CD4-positive, alpha-beta T cell (primary cell): ENCODE measurements at regions not wholly inside any gene's neighbourhood (a gene's known extent, or its start where the extent isn't known, plus 50 kb on each side); places are given as distances from the start of the nearest gene placed in this dataset.

Experiments used
- ATAC-seq: fragments of 200-7000 bp; cut with Tn5 transposase; one replicate; pipeline ENCODE4 v1.10.0; 2022; ENCODE audit warnings: mild to moderate bottlenecking; ENCODE audit not compliant: poor library complexity
- CTCF ChIA-PET: fragments of 350-600 bp; sonication (Branson Sonifier 250); formaldehyde crosslinking; loops from one replicate; lab custom pipeline; 2021; ENCODE audit warnings: antibody characterized with exemption, inconsistent platforms; lab: Charles Lee
- POLR2A ChIA-PET: fragments of 350-600 bp; sonication (Branson Sonifier 250); formaldehyde crosslinking; loops from one replicate; lab custom pipeline; 2021; ENCODE audit warnings: antibody characterized with exemption, inconsistent platforms; lab: Charles Lee
- DNase-seq, 14 experiments: peaks; one replicate each; pipeline ENCODE4 v3.0.0-alpha.2; 2013 to 2020; ENCODE audit warnings: mixed read lengths in 2 of 14
- H3K27ac ChIP-seq, 2 donors: one replicate each; pipeline versions ENCODE4 v1.5.1 to v1.7.0; 2013; ENCODE audit warnings: low read length in 2 of 2, low read depth in 1 of 2, mild to moderate bottlenecking in 1 of 2
- H3K27me3 ChIP-seq, 2 experiments: 1 replicate in 1 of 2; 2 replicates in 1 of 2; pipeline versions ENCODE4 v1.6.1 to v1.7.0; 2013; ENCODE audit warnings: low read length in 2 of 2, control low read depth in 1 of 2, mild to moderate bottlenecking in 1 of 2, moderate library complexity in 1 of 2; ENCODE audit not compliant: insufficient read depth in 2 of 2, control insufficient read depth in 1 of 2
- H3K36me3 ChIP-seq: one replicate; pipeline ENCODE4 v1.6.1; 2013; ENCODE audit warnings: low read length, control low read depth; ENCODE audit not compliant: insufficient read depth
- H3K4me1 ChIP-seq: one replicate; pipeline ENCODE4 v1.6.1; 2013; ENCODE audit warnings: low read length, control low read depth; ENCODE audit not compliant: insufficient read depth
- H3K4me3 ChIP-seq: one replicate; pipeline ENCODE4 v1.5.1; 2013; ENCODE audit warnings: mild to moderate bottlenecking, low read length, moderate library complexity
- H3K9me3 ChIP-seq, 2 experiments: 1 replicate in 1 of 2; 2 replicates in 1 of 2; pipeline versions ENCODE4 v1.6.1 to v1.7.0; 2013; ENCODE audit warnings: low read length in 2 of 2, mild to moderate bottlenecking in 2 of 2, control low read depth in 1 of 2, moderate library complexity in 1 of 2; ENCODE audit not compliant: control insufficient read depth in 1 of 2, insufficient read depth in 1 of 2
- H3K27ac Mint-ChIP-seq: one replicate; pipeline ENCODE4 v1.8.0; 2020; ENCODE audit warnings: mixed read lengths
- H3K27me3 Mint-ChIP-seq: one replicate; pipeline ENCODE4 v1.8.0; 2021; ENCODE audit warnings: mixed read lengths
- H3K36me3 Mint-ChIP-seq: one replicate; pipeline ENCODE4 v1.8.0; 2021; ENCODE audit warnings: low read depth, mixed read lengths
- H3K4me1 Mint-ChIP-seq: one replicate; pipeline ENCODE4 v1.8.0; 2021; ENCODE audit warnings: low read depth, mixed read lengths
- H3K4me3 Mint-ChIP-seq: one replicate; pipeline ENCODE4 v1.8.0; 2020; ENCODE audit warnings: mild to moderate bottlenecking, mixed read lengths
- H3K9me3 Mint-ChIP-seq: one replicate; pipeline ENCODE4 v1.8.0; 2020; ENCODE audit warnings: mixed read lengths
- intact Hi-C, 2 experiments: fragments of 100-400 bp; cut with DNase I in 1 of 2; cut with micrococcal nuclease in 1 of 2; formaldehyde crosslinking; loops; one replicate each; pipeline versions ENCODE4 v1.15.1 to v1.9.0; 2023 to 2025; cut with DNase I, micrococcal nuclease
- TF ChIP-seq, protein P1 (sequence below): fragments of 200-600 bp; IDR thresholded peaks from one replicate; pipeline ENCODE4 v1.8.0; 2022; ENCODE audit warnings: antibody characterized with exemption, mild to moderate bottlenecking

DNA sequence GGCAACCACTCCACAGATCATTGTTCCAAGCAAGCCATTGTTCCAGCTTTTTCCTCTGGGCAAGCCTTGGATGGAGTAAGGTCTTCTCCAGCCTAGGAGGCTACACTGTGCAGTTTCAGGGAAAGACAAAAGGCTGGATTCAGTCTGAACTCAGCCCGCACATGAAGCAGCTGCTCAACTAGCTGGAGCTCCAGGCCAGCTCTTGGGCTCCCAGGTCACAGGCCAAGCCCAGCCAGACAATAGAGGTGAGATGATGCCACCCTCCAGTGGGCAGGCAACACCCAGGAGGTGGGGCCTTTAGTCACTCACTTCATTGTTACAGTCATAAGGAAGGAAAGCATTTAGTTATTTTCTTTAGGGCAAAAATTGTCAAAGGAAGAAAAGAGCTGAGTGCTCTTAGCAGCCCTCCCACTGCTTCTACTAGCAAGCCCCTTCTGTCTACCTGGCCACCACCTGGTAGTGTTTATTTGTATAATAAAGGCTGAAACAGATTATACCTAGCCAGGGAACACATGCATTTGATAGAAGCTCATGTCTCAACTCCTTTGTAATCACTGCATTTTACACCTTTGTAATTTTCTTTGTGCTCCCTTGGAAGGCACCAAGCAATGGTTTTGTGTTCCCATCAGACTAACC, 253.4 kb downstream of the WDR11 start:
- no peak for DNase-seq
- intact Hi-C loops, result no loop called here
- no peaks in the 10 kb centered on the region for H3K27me3 Mint-ChIP-seq
- Histone ChIP-seq H3K27ac (no peak overlapping the region), H3K27me3 (no peaks in the 10 kb centered on the region), H3K4me1 (no peaks in the 10 kb centered on the region), H3K9me3 (peaks cover 0 to 3% of the 10 kb centered on the region in 2 experiments), H3K36me3 (no peaks in the 10 kb centered on the region), H3K4me3 (no peak overlapping the region)
- TF ChIP-seq, protein P1, sequence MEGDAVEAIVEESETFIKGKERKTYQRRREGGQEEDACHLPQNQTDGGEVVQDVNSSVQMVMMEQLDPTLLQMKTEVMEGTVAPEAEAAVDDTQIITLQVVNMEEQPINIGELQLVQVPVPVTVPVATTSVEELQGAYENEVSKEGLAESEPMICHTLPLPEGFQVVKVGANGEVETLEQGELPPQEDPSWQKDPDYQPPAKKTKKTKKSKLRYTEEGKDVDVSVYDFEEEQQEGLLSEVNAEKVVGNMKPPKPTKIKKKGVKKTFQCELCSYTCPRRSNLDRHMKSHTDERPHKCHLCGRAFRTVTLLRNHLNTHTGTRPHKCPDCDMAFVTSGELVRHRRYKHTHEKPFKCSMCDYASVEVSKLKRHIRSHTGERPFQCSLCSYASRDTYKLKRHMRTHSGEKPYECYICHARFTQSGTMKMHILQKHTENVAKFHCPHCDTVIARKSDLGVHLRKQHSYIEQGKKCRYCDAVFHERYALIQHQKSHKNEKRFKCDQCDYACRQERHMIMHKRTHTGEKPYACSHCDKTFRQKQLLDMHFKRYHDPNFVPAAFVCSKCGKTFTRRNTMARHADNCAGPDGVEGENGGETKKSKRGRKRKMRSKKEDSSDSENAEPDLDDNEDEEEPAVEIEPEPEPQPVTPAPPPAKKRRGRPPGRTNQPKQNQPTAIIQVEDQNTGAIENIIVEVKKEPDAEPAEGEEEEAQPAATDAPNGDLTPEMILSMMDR, result no peak
- no peaks in the 10 kb centered on the region for H3K4me1 Mint-ChIP-seq
- H3K4me3 Mint-ChIP-seq, result no peak overlapping the region
- H3K36me3 Mint-ChIP-seq, result no peaks in the 10 kb centered on the region
- H3K9me3 Mint-ChIP-seq, result peaks cover 2% of the 10 kb centered on the region
- ChIA-PET POLR2A (no interaction called here), CTCF (no interaction called here)
- ATAC-seq, result no peak
- H3K27ac Mint-ChIP-seq, result no peak overlapping the region

- TF ChIP-seq, protein P1, result no peak
- no peaks in the 10 kb centered on the region for H3K4me1 Mint-ChIP-seq
- POLR2A ChIA-PET, result no interaction called here
- H3K27me3 Mint-ChIP-seq, result no peaks in the 10 kb centered on the region
- DNase-seq, result no peak
- peaks cover 4% of the 10 kb centered on the region for H3K9me3 Mint-ChIP-seq
- H3K4me3 ChIP-seq, result no peak overlapping the region
- intact Hi-C loops, result no loop called here
- no peak overlapping the region for H3K27ac ChIP-seq
- ATAC-seq, result no peak
- no peaks in the 10 kb centered on the region for H3K4me1 ChIP-seq
- no peaks in the 10 kb centered on the region for H3K27me3 ChIP-seq
- H3K36me3 Mint-ChIP-seq, result no peaks in the 10 kb centered on the region
- H3K9me3 ChIP-seq, result peaks cover 0 to 3% of the 10 kb centered on the region in 2 experiments
- CTCF ChIA-PET, result no interaction called here
- no peaks in the 10 kb centered on the region for H3K36me3 ChIP-seq
- no peak overlapping the region for H3K27ac Mint-ChIP-seq
- H3K4me3 Mint-ChIP-seq, result no peak overlapping the region
These were observed 255.4 kb downstream of the WDR11 start for GRCh38 chr10:121106611-121107010.

DNA sequence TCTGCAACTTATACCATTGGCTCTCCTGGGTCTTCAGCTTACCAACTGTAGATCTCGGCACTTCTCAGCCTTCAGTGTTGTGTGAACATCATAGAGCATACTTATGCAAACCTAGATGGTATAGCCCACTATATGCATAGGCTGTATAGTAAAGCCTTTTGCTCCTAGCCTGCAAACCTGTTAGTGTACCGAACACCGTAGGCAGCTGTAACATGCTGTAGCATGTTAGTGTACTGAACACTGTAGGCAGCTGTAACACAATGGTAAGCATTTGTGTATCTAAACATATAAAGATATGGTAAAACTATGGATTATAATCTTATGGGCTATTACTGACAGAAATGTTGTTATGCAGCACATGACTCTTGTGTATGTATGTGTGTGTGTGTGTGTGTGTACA, 256.9 kb downstream of the WDR11 start:
- CTCF ChIA-PET, result no interaction called here
- TF ChIP-seq, protein P1, result no peak

More for the DNA sequence above, 256.9 kb downstream of the WDR11 start:
- no peaks in the 10 kb centered on the region for H3K27me3 ChIP-seq
- intact Hi-C loops, result no loop called here
- no peak overlapping the region for H3K27ac ChIP-seq
- no peaks in the 10 kb centered on the region for H3K4me1 ChIP-seq
- no peak overlapping the region for H3K27ac Mint-ChIP-seq
- H3K4me3 Mint-ChIP-seq, result no peak overlapping the region
- H3K36me3 ChIP-seq, result no peaks in the 10 kb centered on the region
- H3K9me3 ChIP-seq, result peaks cover 0 to 3% of the 10 kb centered on the region in 2 experiments
- peaks cover 4% of the 10 kb centered on the region for H3K9me3 Mint-ChIP-seq
- ATAC-seq (no peak), DNase-seq (no peak)
- H3K4me3 ChIP-seq, result no peak overlapping the region
- POLR2A ChIA-PET, result no interaction called here
- H3K4me1 Mint-ChIP-seq, result no peaks in the 10 kb centered on the region
- no peaks in the 10 kb centered on the region for H3K27me3 Mint-ChIP-seq
- no peaks in the 10 kb centered on the region for H3K36me3 Mint-ChIP-seq
